GM12878 (cell line): ENCODE measurements at regions not wholly inside any gene's neighbourhood (a gene's known extent, or its start where the extent isn't known, plus 50 kb on each side); places are given as distances from the start of the nearest gene placed in this dataset.

Source experiments
- ATAC-seq: fragments of 200-7000 bp; cut with Tn5 transposase; 3 replicates; pipeline ENCODE4 v1.9.1; 2020; ENCODE audit warnings: mild to moderate bottlenecking, moderate library complexity
- BruUV-seq: library from RNA; stranded (reverse); fragments of 400-500 nt; replicated peaks from 2 replicates; lab custom pipeline; 2021; lab: Mats Ljungman, UMichigan
- CTCF ChIA-PET: fragments of 300-600 bp; sonication (Branson Sonifier 250); formaldehyde crosslinking; extraction: SDS; loops from one replicate; lab custom pipeline; 2021; ENCODE audit warnings: inconsistent platforms; lab: Yijun Ruan, JAX
- POLR2A ChIA-PET: fragments of 350-600 bp; formaldehyde crosslinking; extraction: SDS; loops from one replicate; lab custom pipeline; 2021; ENCODE audit warnings: inconsistent platforms; lab: Charles Lee
- RAD21 ChIA-PET: fragments of 300-600 bp; sonication (Branson Sonifier 250); formaldehyde crosslinking; loops from one replicate; lab custom pipeline; 2023; ENCODE audit warnings: antibody characterized with exemption; ENCODE audit not compliant: unreplicated experiment; lab: Charles Lee
- SMC1A ChIA-PET: fragments of 300-600 bp; sonication (Branson Sonifier 250); formaldehyde crosslinking; loops from one replicate; lab custom pipeline; 2023; ENCODE audit not compliant: unreplicated experiment, uncharacterized antibody; lab: Charles Lee
- DNase-seq: peaks from one replicate; pipeline ENCODE4 v3.0.0-alpha.2; 2011; ENCODE audit warnings: low read depth, low spot score
- FAIRE-seq: peaks from 3 replicates; lab custom pipeline; 2011; peaks lifted over from hg19 to GRCh38; lab: Jason Lieb, UNC
- H2AFZ ChIP-seq: 2 replicates; pipeline ENCODE4 v1.6.0; 2011; ENCODE audit warnings: low read depth, low read length, control low read depth; ENCODE audit not compliant: control insufficient read depth
- H3K27ac ChIP-seq: 2 replicates; pipeline ENCODE4 v1.5.1; 2011; ENCODE audit warnings: control low read depth; ENCODE audit not compliant: control insufficient read depth, insufficient read depth
- H3K27me3 ChIP-seq, 2 experiments: replicated peaks in 1 of 2; 2 replicates each; pipeline versions ENCODE4 v1.6.0 to v1.6.1; 2011; ENCODE audit warnings: low read length in 1 of 2; ENCODE audit not compliant: control insufficient read depth in 2 of 2, insufficient read depth in 2 of 2
- H3K36me3 ChIP-seq, 2 experiments: 2 replicates each; pipeline ENCODE4 v1.5.1; 2011; ENCODE audit warnings: low read length in 1 of 2; ENCODE audit not compliant: control insufficient read depth in 2 of 2, insufficient read depth in 2 of 2
- H3K4me1 ChIP-seq: 2 replicates; pipeline ENCODE4 v1.6.1; 2011; ENCODE audit warnings: mild to moderate bottlenecking, low read length, moderate library complexity, mixed read lengths; ENCODE audit not compliant: control insufficient read depth, insufficient read depth
- H3K4me2 ChIP-seq: 2 replicates; pipeline ENCODE4 v1.6.0; 2011; ENCODE audit warnings: control low read depth; ENCODE audit not compliant: control insufficient read depth, insufficient read depth
- H3K4me3 ChIP-seq: fragments of 200-600 bp; sonication (generic); 2 replicates; pipeline ENCODE4 v1.5.1; 2016
- H3K79me2 ChIP-seq: 2 replicates; pipeline ENCODE4 v1.6.0; 2011; ENCODE audit warnings: low read length; ENCODE audit not compliant: control insufficient read depth, insufficient read depth
- H3K9ac ChIP-seq: 2 replicates; pipeline ENCODE4 v1.8.0; 2011; ENCODE audit warnings: low read length, control low read depth, mixed read lengths; ENCODE audit not compliant: control insufficient read depth, insufficient read depth
- H3K9me3 ChIP-seq: replicated peaks from 3 replicates; pipeline ENCODE4 v1.5.1; 2011; ENCODE audit warnings: mild to moderate bottlenecking, low read length; ENCODE audit not compliant: control insufficient read depth, insufficient read depth
- H4K20me1 ChIP-seq: 2 replicates; pipeline ENCODE4 v1.6.0; 2011; ENCODE audit not compliant: control insufficient read depth, insufficient read depth
- FOS ChIP-seq: IDR thresholded peaks from 3 replicates; pipeline ENCODE4 v1.6.1; 2011; ENCODE audit warnings: borderline replicate concordance; ENCODE audit not compliant: insufficient read length; ENCODE audit errors: extremely low read depth
- IRF4 ChIP-seq: IDR thresholded peaks from 2 replicates; pipeline ENCODE4 v1.6.1; 2011; ENCODE audit warnings: low read depth, low read length
- MTA3 ChIP-seq: IDR thresholded peaks from 2 replicates; pipeline ENCODE4 v1.6.1; 2012; ENCODE audit warnings: low read length, inconsistent platforms, borderline replicate concordance
- MYB ChIP-seq: fragments of 150-350 bp; IDR thresholded peaks from 2 replicates; pipeline ENCODE4 v1.6.1; 2014; ENCODE audit warnings: mild to moderate bottlenecking, low read depth, low read length, borderline replicate concordance
- NBN ChIP-seq: fragments of 450-650 bp; IDR thresholded peaks from 2 replicates; pipeline ENCODE4 v1.6.1; 2016
- SUPT20H ChIP-seq: IDR thresholded peaks from 2 replicates; pipeline ENCODE4 v1.6.1; 2011; ENCODE audit warnings: low read depth, mild to moderate bottlenecking, low read length, moderate library complexity, borderline replicate concordance; ENCODE audit not compliant: control insufficient read depth
- SUZ12 ChIP-seq: fragments of 200-600 bp; sonication (generic); IDR thresholded peaks from one replicate; pipeline ENCODE4 v1.6.1; 2018; ENCODE audit warnings: antibody characterized with exemption, mild to moderate bottlenecking; ENCODE audit not compliant: unreplicated experiment
- TAF1 ChIP-seq: IDR thresholded peaks from 2 replicates; pipeline ENCODE4 v1.6.1; 2011; ENCODE audit warnings: mild to moderate bottlenecking, low read depth, low read length, borderline replicate concordance
- YBX1 ChIP-seq: fragments of 450-650 bp; IDR thresholded peaks from 2 replicates; pipeline ENCODE4 v1.6.1; 2016; ENCODE audit warnings: antibody characterized with exemption
- ZNF592 ChIP-seq: fragments of 450-650 bp; IDR thresholded peaks from 2 replicates; pipeline ENCODE4 v1.6.1; 2017; ENCODE audit warnings: mild to moderate bottlenecking, moderate library complexity
- WGBS: methylation state at CpG from one replicate; pipeline ENCODE4 v1.1.6; 2016; ENCODE audit warnings: low lambda C conversion rate; ENCODE audit not compliant: insufficient replicate concordance, insufficient coverage; ENCODE audit errors: missing lambda C conversion rate; 5-methylcytosine and 5-hydroxymethylcytosine counted together
- in situ Hi-C: fragments of 300-500 bp; cut with MboI; formaldehyde crosslinking; loops from 9 replicates; pipeline ENCODE4 v1.14.3; 2018; ENCODE audit warnings: mixed read lengths
- intact Hi-C: fragments of 100-400 bp; cut with micrococcal nuclease; formaldehyde crosslinking; loops from one replicate; pipeline ENCODE4 v1.14.2; 2022; ENCODE audit not compliant: unreplicated experiment
- TF ChIP-seq, protein P1 (sequence below): fragments of 150-350 bp; IDR thresholded peaks from 2 replicates; pipeline ENCODE4 v1.6.1; 2016; ENCODE audit warnings: low read depth, low read length
- TF ChIP-seq, protein P2 (sequence below): fragments of 450-650 bp; formaldehyde crosslinking; IDR thresholded peaks from 2 replicates; pipeline ENCODE4 v1.5.0; 2022; ENCODE audit warnings: mild to moderate bottlenecking, missing genetic modification characterization

DNA sequence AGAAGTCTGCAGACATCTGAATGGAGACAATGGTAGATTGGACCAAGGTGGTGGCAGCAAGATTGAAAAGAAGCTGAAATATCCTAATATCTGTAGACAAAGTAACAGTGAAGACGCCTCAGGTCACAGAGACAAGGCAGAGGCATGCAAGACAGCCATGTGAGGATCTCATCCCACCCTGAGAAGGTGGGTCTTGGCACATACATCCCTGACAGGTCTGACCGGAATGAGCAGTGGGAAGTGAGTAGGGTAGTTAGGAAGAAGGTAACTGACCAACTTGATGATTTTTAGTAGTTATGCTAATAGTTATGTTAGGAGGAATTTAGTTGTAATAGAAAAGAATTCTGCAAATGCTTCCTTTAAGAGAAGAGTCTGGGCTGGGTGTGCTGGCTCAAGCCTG lies 229.6 kb downstream of the NDUFS4 start:
- no peak for ATAC-seq
- no peak overlapping the region for H3K27ac ChIP-seq
- in situ Hi-C loops, result no loop called here
- no TSS peak for BruUV-seq
- WGBS, result 68% methylated on average over 2 of the region's 2 CpGs
- FAIRE-seq, result no peak
- no peak overlapping the region for H3K4me2 ChIP-seq
- no peaks in the 10 kb centered on the region for H3K79me2 ChIP-seq
- intact Hi-C loops, result no loop called here
- ChIA-PET POLR2A (no interaction called here), RAD21 (no interaction called here)
- TF ChIP-seq NBN (no peak), MTA3 (no peak), IRF4 (no peak), SUPT20H (no peak), YBX1 (no peak), FOS (no peak), TAF1 (no peak), MYB (no peak), SUZ12 (no peak), ZNF592 (no peak)
- TF ChIP-seq, protein P1, sequence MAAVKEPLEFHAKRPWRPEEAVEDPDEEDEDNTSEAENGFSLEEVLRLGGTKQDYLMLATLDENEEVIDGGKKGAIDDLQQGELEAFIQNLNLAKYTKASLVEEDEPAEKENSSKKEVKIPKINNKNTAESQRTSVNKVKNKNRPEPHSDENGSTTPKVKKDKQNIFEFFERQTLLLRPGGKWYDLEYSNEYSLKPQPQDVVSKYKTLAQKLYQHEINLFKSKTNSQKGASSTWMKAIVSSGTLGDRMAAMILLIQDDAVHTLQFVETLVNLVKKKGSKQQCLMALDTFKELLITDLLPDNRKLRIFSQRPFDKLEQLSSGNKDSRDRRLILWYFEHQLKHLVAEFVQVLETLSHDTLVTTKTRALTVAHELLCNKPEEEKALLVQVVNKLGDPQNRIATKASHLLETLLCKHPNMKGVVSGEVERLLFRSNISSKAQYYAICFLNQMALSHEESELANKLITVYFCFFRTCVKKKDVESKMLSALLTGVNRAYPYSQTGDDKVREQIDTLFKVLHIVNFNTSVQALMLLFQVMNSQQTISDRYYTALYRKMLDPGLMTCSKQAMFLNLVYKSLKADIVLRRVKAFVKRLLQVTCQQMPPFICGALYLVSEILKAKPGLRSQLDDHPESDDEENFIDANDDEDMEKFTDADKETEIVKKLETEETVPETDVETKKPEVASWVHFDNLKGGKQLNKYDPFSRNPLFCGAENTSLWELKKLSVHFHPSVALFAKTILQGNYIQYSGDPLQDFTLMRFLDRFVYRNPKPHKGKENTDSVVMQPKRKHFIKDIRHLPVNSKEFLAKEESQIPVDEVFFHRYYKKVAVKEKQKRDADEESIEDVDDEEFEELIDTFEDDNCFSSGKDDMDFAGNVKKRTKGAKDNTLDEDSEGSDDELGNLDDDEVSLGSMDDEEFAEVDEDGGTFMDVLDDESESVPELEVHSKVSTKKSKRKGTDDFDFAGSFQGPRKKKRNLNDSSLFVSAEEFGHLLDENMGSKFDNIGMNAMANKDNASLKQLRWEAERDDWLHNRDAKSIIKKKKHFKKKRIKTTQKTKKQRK, result no peak
- TF ChIP-seq, protein P2, sequence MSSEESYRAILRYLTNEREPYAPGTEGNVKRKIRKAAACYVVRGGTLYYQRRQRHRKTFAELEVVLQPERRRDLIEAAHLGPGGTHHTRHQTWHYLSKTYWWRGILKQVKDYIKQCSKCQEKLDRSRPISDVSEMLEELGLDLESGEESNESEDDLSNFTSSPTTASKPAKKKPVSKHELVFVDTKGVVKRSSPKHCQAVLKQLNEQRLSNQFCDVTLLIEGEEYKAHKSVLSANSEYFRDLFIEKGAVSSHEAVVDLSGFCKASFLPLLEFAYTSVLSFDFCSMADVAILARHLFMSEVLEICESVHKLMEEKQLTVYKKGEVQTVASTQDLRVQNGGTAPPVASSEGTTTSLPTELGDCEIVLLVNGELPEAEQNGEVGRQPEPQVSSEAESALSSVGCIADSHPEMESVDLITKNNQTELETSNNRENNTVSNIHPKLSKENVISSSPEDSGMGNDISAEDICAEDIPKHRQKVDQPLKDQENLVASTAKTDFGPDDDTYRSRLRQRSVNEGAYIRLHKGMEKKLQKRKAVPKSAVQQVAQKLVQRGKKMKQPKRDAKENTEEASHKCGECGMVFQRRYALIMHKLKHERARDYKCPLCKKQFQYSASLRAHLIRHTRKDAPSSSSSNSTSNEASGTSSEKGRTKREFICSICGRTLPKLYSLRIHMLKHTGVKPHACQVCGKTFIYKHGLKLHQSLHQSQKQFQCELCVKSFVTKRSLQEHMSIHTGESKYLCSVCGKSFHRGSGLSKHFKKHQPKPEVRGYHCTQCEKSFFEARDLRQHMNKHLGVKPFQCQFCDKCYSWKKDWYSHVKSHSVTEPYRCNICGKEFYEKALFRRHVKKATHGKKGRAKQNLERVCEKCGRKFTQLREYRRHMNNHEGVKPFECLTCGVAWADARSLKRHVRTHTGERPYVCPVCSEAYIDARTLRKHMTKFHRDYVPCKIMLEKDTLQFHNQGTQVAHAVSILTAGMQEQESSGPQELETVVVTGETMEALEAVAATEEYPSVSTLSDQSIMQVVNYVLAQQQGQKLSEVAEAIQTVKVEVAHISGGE (CRISPR knock-in tag), result no peak
- TF ChIP-seq, all 136 proteins: peak for 0
- Histone ChIP-seq H3K4me3 (no peak overlapping the region), H3K9me3 (no peaks in the 10 kb centered on the region; the same call in 1 of the 3 replicates), H3K36me3 (no peaks in the 10 kb centered on the region), H3K27me3 (no peaks in the 10 kb centered on the region), H2AFZ (no peak overlapping the region), H3K4me1 (no peaks in the 10 kb centered on the region), H4K20me1 (no peaks in the 10 kb centered on the region), H3K9ac (no peak overlapping the region)
- no peak for DNase-seq
- CTCF ChIA-PET, result no interaction called here
- SMC1A ChIA-PET, result no interaction called here
